SK-N-SH (cell line): ENCODE measurements at regions not wholly inside any gene's neighbourhood (a gene's known extent, or its start where the extent isn't known, plus 50 kb on each side); places are given as distances from the start of the nearest gene placed in this dataset.

ENCODE experiments used
- CTCF ChIA-PET: fragments of 300-600, 350-600 bp; formaldehyde crosslinking; extraction: SDS; loops from one replicate; lab custom pipeline; 2021; lab: Yijun Ruan, JAX
- POLR2A ChIA-PET: fragments of 350-600 bp; sonication (Branson Sonifier 250); formaldehyde crosslinking; extraction: SDS; loops from one replicate; lab custom pipeline; 2020; ENCODE audit warnings: antibody characterized with exemption, inconsistent platforms; lab: Yijun Ruan, JAX
- DNase-seq: peaks from one replicate; pipeline ENCODE4 v3.0.0; 2012
- H2AFZ ChIP-seq: fragments of 200-600 bp; sonication (generic); 2 replicates; pipeline ENCODE4 v1.8.1; 2016; ENCODE audit warnings: antibody characterized with exemption, mild to moderate bottlenecking, low read depth
- H3F3A ChIP-seq: fragments of 200-600 bp; sonication (generic); replicated peaks from 2 replicates; pipeline ENCODE3; 2016; ENCODE audit warnings: antibody characterized with exemption, mild to moderate bottlenecking; ENCODE audit not compliant: insufficient read depth
- H3K27ac ChIP-seq, 2 experiments: fragments of 200-500 bp in 1 of 2; fragments of 200-600 bp in 1 of 2; sonication (Bioruptor generic) in 1 of 2; sonication (generic), shearing (Covaris generic) in 1 of 2; 2 replicates each; pipeline versions ENCODE4 v1.5.1 to v1.6.1; 2014 to 2016; ENCODE audit warnings: low read depth in 2 of 2, inconsistent platforms in 1 of 2, low read length in 1 of 2, mild to moderate bottlenecking in 1 of 2, mixed read lengths in 1 of 2
- H3K27me3 ChIP-seq: fragments of 200-600 bp; sonication (generic), shearing (Covaris generic); 2 replicates; pipeline ENCODE4 v1.6.1; 2016; ENCODE audit warnings: mixed run types; ENCODE audit not compliant: insufficient read depth
- H3K36me3 ChIP-seq, 2 experiments: fragments of 200-500 bp in 1 of 2; fragments of 200-600 bp in 1 of 2; sonication (Bioruptor generic) in 1 of 2; sonication (generic) in 1 of 2; replicated peaks in 1 of 2; 2 replicates each; pipeline versions ENCODE3 to v1.5.1; 2014 to 2016; ENCODE audit warnings: low read length in 1 of 2, mild to moderate bottlenecking in 1 of 2; ENCODE audit not compliant: insufficient read depth in 2 of 2, control insufficient read depth in 1 of 2
- H3K4me1 ChIP-seq, 2 experiments: fragments of 200-500 bp in 1 of 2; fragments of 200-600 bp in 1 of 2; sonication (Bioruptor generic) in 1 of 2; sonication (generic), shearing (Covaris generic) in 1 of 2; 2 replicates each; pipeline versions ENCODE4 v1.5.1 to v1.6.1; 2014 to 2016; ENCODE audit warnings: low read depth in 1 of 2, low read length in 1 of 2, mixed run types in 1 of 2; ENCODE audit not compliant: insufficient read depth in 2 of 2, control insufficient read depth in 1 of 2
- H3K4me2 ChIP-seq: fragments of 200-600 bp; sonication (generic), shearing (Covaris generic); 2 replicates; pipeline ENCODE4 v1.6.1; 2017; ENCODE audit warnings: mixed run types
- H3K4me3 ChIP-seq, 2 experiments: fragments of 200-500 bp in 1 of 2; fragments of 200-600 bp in 1 of 2; sonication (Bioruptor generic) in 1 of 2; sonication (generic), shearing (Covaris generic) in 1 of 2; 2 replicates each; pipeline versions ENCODE4 v1.5.1 to v1.8.1; 2014 to 2016; ENCODE audit warnings: low read depth in 2 of 2, inconsistent platforms in 1 of 2, low read length in 1 of 2, mild to moderate bottlenecking in 1 of 2, mixed read lengths in 1 of 2, moderate library complexity in 1 of 2
- H3K79me2 ChIP-seq: fragments of 200-600 bp; sonication (generic); 2 replicates; pipeline ENCODE4 v1.8.1; 2017; ENCODE audit warnings: mild to moderate bottlenecking; ENCODE audit not compliant: insufficient read depth
- H3K9ac ChIP-seq: fragments of 200-600 bp; sonication (generic); 2 replicates; pipeline ENCODE4 v1.6.1; 2017; ENCODE audit warnings: mixed run types
- H3K9me2 ChIP-seq: fragments of 200-600 bp; sonication (generic); 2 replicates; pipeline ENCODE4 v1.6.1; 2017; ENCODE audit warnings: mixed run types
- H3K9me3 ChIP-seq: fragments of 200-600 bp; sonication (generic); 2 replicates; pipeline ENCODE4 v1.6.1; 2017; ENCODE audit warnings: mixed run types, mild to moderate bottlenecking, moderate library complexity
- H4K20me1 ChIP-seq: fragments of 200-600 bp; sonication (generic); 2 replicates; pipeline ENCODE4 v1.6.1; 2017; ENCODE audit warnings: mild to moderate bottlenecking, mixed run types; ENCODE audit not compliant: insufficient read depth
- CHD2 ChIP-seq: fragments of 150-350 bp; IDR thresholded peaks from 2 replicates; pipeline ENCODE4 v1.6.1; 2018; ENCODE audit warnings: low read length; ENCODE audit not compliant: partially characterized antibody
- ELF1 ChIP-seq: IDR thresholded peaks from 2 replicates; pipeline ENCODE4 v1.4.0; 2012
- EZH2phosphoT487 ChIP-seq: fragments of 200-600 bp; sonication (generic); IDR thresholded peaks from 2 replicates; pipeline ENCODE4 v1.6.1; 2017; ENCODE audit warnings: low read depth, mixed run types, mild to moderate bottlenecking, antibody characterized with exemption, moderate library complexity, borderline replicate concordance
- FOSL2 ChIP-seq: IDR thresholded peaks from 2 replicates; pipeline ENCODE4 v1.4.0; 2012; ENCODE audit warnings: low read depth, mild to moderate bottlenecking, moderate library complexity, borderline replicate concordance
- FOXJ3 ChIP-seq: sonication (generic); formaldehyde crosslinking; IDR thresholded peaks from 2 replicates; pipeline ENCODE4 v1.5.1; 2020; ENCODE audit warnings: mild to moderate bottlenecking, missing genetic modification reagents
- FOXM1 ChIP-seq: IDR thresholded peaks from 2 replicates; pipeline ENCODE4 v1.4.0; 2012; ENCODE audit warnings: low read depth, mild to moderate bottlenecking
- NFIC ChIP-seq: IDR thresholded peaks from 2 replicates; pipeline ENCODE4 v1.4.0; 2012; ENCODE audit warnings: borderline replicate concordance
- NRF1 ChIP-seq: IDR thresholded peaks from 2 replicates; pipeline ENCODE4 v1.6.1; 2012; ENCODE audit warnings: low read depth, mild to moderate bottlenecking, low read length
- POLR2AphosphoS5 ChIP-seq: IDR thresholded peaks from 2 replicates; pipeline ENCODE4 v1.6.1; 2012; ENCODE audit warnings: low read depth, low read length
- RCOR1 ChIP-seq: fragments of 150-350 bp; IDR thresholded peaks from 2 replicates; pipeline ENCODE4 v1.6.1; 2017; ENCODE audit warnings: antibody characterized with exemption, low read length
- RFX5 ChIP-seq: IDR thresholded peaks from 2 replicates; pipeline ENCODE4 v1.6.1; 2012; ENCODE audit warnings: mild to moderate bottlenecking, improper control_type of control experiment, low read length
- RXRA ChIP-seq: IDR thresholded peaks from 2 replicates; pipeline ENCODE4 v1.4.0; 2012; ENCODE audit warnings: low read depth, mild to moderate bottlenecking, borderline replicate concordance
- SMC3 ChIP-seq: IDR thresholded peaks from 2 replicates; pipeline ENCODE4 v1.6.1; 2012; ENCODE audit warnings: low read depth, low read length, improper control_type of control experiment
- TAF1 ChIP-seq: IDR thresholded peaks from 2 replicates; pipeline ENCODE4 v1.6.1; 2012; ENCODE audit warnings: low read depth, mild to moderate bottlenecking, low read length, moderate library complexity, borderline replicate concordance
- TCF12 ChIP-seq: IDR thresholded peaks from 2 replicates; pipeline ENCODE4 v1.4.0; 2012
- WGBS: methylation state at CpG from one replicate; pipeline ENCODE4 v1.1.6; 2017; ENCODE audit warnings: low lambda C conversion rate; 5-methylcytosine and 5-hydroxymethylcytosine counted together
- TF ChIP-seq, protein P1 (sequence below): fragments of 150-350 bp; IDR thresholded peaks from 2 replicates; pipeline ENCODE4 v1.6.1; 2016; ENCODE audit warnings: mild to moderate bottlenecking, low read depth, low read length
- TF ChIP-seq, protein P2 (sequence below): fragments of 150-350 bp; IDR thresholded peaks from 2 replicates; pipeline ENCODE4 v1.6.1; 2017; ENCODE audit warnings: antibody characterized with exemption, low read length, low read depth, borderline replicate concordance
- TF ChIP-seq, protein P3 (sequence below): fragments of 200-600 bp; sonication (generic); IDR thresholded peaks from 2 replicates; pipeline ENCODE4 v1.6.1; 2017; ENCODE audit warnings: antibody characterized with exemption, mild to moderate bottlenecking, moderate library complexity
- TF ChIP-seq, protein P4 (sequence below): IDR thresholded peaks from 2 replicates; pipeline ENCODE4 v1.4.0; 2012; ENCODE audit warnings: low read depth
- TF ChIP-seq, protein P5 (sequence below): IDR thresholded peaks from 2 replicates; pipeline ENCODE4 v1.4.0; 2012; ENCODE audit warnings: low read depth, borderline replicate concordance

DNA sequence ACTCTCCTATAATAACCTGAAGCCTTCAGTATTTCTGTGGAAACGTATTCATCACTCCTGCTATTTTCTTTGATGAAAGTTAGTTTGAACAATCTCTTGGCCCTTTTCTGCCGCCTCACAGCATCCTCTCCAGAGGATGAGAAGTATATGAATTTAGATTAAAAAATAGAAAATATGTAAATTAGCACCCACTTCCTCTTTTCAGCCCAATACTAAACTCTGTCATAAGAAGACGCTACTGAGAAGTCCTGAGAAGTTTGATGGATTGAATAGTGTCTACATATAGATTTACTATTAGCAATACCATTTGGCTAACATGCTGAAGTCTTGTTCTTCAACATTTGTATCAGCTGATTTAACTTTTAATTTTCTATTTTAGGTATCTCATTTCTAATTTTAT, 526.4 kb upstream of the SPHKAP start:
- Histone ChIP-seq H3K9ac (no peak overlapping the region), H3F3A (no peaks in the 10 kb centered on the region), H3K27me3 (no peaks in the 10 kb centered on the region), H3K4me3 (no peak overlapping the region), H3K79me2 (no peaks in the 10 kb centered on the region), H3K9me2 (no peaks in the 10 kb centered on the region), H3K4me1 (peaks cover 0 to 4% of the 10 kb centered on the region in 2 experiments; a peak in 1 of 4 replicates), H4K20me1 (no peaks in the 10 kb centered on the region), H3K36me3 (no peaks in the 10 kb centered on the region), H3K4me2 (no peak overlapping the region), H2AFZ (no peak overlapping the region), H3K27ac (no peak overlapping the region), H3K9me3 (no peaks in the 10 kb centered on the region)
- DNase-seq: no peak
- ChIA-PET POLR2A (no interaction called here), CTCF (no interaction called here)
- TF ChIP-seq, protein P1, sequence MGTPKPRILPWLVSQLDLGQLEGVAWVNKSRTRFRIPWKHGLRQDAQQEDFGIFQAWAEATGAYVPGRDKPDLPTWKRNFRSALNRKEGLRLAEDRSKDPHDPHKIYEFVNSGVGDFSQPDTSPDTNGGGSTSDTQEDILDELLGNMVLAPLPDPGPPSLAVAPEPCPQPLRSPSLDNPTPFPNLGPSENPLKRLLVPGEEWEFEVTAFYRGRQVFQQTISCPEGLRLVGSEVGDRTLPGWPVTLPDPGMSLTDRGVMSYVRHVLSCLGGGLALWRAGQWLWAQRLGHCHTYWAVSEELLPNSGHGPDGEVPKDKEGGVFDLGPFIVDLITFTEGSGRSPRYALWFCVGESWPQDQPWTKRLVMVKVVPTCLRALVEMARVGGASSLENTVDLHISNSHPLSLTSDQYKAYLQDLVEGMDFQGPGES: no peak
- WGBS: 36% methylated on average over 3 of the region's 3 CpGs

DNA sequence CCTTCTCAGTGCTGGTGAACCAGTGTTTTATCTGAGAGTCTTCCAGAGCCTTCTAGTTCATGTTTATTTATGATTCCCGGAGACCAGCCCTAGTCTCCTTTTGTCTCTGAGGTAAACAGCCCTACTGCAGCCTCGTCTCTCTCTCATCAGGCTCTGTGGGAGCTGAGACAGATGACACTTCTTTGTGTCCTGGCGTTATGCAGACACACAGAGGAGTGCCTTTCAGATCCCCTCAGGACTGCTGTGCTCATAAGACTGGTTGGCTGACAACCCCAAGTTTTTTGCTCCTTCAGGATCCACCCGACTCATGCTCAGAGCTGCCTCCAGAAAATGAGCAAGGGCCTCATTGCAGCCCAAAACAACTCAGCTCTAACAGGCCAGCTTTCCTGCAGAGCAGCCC, 523.8 kb upstream of the SPHKAP start:
- 24% methylated on average over 4 of the region's 4 CpGs for WGBS
- H3K4me3 ChIP-seq: no peak overlapping the region
- no peaks in the 10 kb centered on the region for H4K20me1 ChIP-seq
- H2AFZ ChIP-seq: no peak overlapping the region
- peaks cover 0 to 4% of the 10 kb centered on the region in 2 experiments; a peak in 1 of 4 replicates for H3K4me1 ChIP-seq
- H3K36me3 ChIP-seq: no peaks in the 10 kb centered on the region
- no peaks in the 10 kb centered on the region for H3K9me3 ChIP-seq
- no peaks in the 10 kb centered on the region for H3F3A ChIP-seq
- TF ChIP-seq, protein P2, sequence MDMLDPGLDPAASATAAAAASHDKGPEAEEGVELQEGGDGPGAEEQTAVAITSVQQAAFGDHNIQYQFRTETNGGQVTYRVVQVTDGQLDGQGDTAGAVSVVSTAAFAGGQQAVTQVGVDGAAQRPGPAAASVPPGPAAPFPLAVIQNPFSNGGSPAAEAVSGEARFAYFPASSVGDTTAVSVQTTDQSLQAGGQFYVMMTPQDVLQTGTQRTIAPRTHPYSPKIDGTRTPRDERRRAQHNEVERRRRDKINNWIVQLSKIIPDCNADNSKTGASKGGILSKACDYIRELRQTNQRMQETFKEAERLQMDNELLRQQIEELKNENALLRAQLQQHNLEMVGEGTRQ: no peak
- TF ChIP-seq RFX5: no peak
- TF ChIP-seq ELF1: no peak
- no peak for TF ChIP-seq RCOR1
- TF ChIP-seq, protein P3, sequence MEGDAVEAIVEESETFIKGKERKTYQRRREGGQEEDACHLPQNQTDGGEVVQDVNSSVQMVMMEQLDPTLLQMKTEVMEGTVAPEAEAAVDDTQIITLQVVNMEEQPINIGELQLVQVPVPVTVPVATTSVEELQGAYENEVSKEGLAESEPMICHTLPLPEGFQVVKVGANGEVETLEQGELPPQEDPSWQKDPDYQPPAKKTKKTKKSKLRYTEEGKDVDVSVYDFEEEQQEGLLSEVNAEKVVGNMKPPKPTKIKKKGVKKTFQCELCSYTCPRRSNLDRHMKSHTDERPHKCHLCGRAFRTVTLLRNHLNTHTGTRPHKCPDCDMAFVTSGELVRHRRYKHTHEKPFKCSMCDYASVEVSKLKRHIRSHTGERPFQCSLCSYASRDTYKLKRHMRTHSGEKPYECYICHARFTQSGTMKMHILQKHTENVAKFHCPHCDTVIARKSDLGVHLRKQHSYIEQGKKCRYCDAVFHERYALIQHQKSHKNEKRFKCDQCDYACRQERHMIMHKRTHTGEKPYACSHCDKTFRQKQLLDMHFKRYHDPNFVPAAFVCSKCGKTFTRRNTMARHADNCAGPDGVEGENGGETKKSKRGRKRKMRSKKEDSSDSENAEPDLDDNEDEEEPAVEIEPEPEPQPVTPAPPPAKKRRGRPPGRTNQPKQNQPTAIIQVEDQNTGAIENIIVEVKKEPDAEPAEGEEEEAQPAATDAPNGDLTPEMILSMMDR: no peak
- TF ChIP-seq, protein P4, sequence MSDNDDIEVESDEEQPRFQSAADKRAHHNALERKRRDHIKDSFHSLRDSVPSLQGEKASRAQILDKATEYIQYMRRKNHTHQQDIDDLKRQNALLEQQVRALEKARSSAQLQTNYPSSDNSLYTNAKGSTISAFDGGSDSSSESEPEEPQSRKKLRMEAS: no peak
- no peak for TF ChIP-seq EZH2phosphoT487
- TF ChIP-seq, protein P5, sequence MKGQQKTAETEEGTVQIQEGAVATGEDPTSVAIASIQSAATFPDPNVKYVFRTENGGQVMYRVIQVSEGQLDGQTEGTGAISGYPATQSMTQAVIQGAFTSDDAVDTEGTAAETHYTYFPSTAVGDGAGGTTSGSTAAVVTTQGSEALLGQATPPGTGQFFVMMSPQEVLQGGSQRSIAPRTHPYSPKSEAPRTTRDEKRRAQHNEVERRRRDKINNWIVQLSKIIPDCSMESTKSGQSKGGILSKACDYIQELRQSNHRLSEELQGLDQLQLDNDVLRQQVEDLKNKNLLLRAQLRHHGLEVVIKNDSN: no peak
- TF ChIP-seq, protein P1: no peak
- no peak for TF ChIP-seq NRF1
- no peak for TF ChIP-seq POLR2AphosphoS5
- TF ChIP-seq NFIC: no peak
- TF ChIP-seq CHD2: no peak
- TF ChIP-seq SMC3: no peak
- TF ChIP-seq TAF1: no peak
- TF ChIP-seq FOXM1: no peak
- TF ChIP-seq TCF12: no peak
- TF ChIP-seq FOXJ3 (CRISPR knock-in tag): no peak
- TF ChIP-seq RXRA: no peak
- no peak for TF ChIP-seq FOSL2
- no peaks in the 10 kb centered on the region for H3K79me2 ChIP-seq
- POLR2A ChIA-PET: no interaction called here
- H3K9ac ChIP-seq: no peak overlapping the region
- no peaks in the 10 kb centered on the region for H3K27me3 ChIP-seq
- no peaks in the 10 kb centered on the region for H3K9me2 ChIP-seq
- no peak overlapping the region; a peak in 1 of 4 replicates for H3K27ac ChIP-seq
- no peak overlapping the region for H3K4me2 ChIP-seq
- no peak for DNase-seq
- CTCF ChIA-PET: no interaction called here
